Keratinocyte (primary cell): ENCODE measurements at regions not wholly inside any gene's neighbourhood (a gene's known extent, or its start where the extent isn't known, plus 50 kb on each side); places are given as distances from the start of the nearest gene placed in this dataset.

Experiments used
- CTCF ChIP-seq, 3 experiments: IDR thresholded peaks in 1 of 3; conservative IDR thresholded peaks in 1 of 3; optimal IDR thresholded peaks in 1 of 3; 2 replicates in 2 of 3; 3 replicates in 1 of 3; pipeline versions ENCODE3 to v1.5.1; 2011; ENCODE audit warnings: low read length in 3 of 3, mild to moderate bottlenecking in 3 of 3, moderate library complexity in 2 of 3, control low read depth in 1 of 3, inconsistent platforms in 1 of 3; ENCODE audit not compliant: insufficient read depth in 2 of 3; ENCODE audit errors: extremely low read depth in 1 of 3
- EZH2 ChIP-seq: IDR thresholded peaks from one replicate; pipeline ENCODE4 v1.6.1; 2012; ENCODE audit warnings: inconsistent platforms, mild to moderate bottlenecking, low read length, moderate library complexity

DNA sequence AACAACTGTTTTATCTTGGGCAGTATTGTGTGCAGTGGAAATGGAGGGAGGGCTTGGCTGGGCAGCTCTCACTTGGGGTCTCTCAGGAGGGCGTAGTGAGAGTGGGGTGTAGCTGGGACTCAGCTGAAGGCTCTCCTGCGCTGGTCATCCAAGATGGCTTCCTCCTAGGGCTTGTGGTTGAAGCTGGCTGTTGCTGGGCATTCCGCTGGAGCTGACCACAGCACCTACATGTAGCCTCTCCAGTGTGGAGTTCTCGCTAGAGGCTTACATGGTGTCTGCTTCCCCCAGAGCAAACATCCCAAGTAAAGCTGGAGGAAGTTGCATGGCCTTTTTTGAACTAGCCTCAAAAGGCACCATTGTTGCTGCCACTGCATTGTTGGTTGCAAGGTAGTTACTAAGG lies 344.1 kb upstream of the MARCKS start:
- TF ChIP-seq EZH2 (no peak), CTCF (optimal IDR thresholded peaks at IDR 0.05 in 1 of 3, IDR thresholded peaks at IDR 0.05 in 1 of 3, conservative IDR thresholded peaks at IDR 0.05 in 1 of 3; ENCODE audit: extremely low read depth in 1 of 3, insufficient read depth in 2 of 3, low read length in 3 of 3) (no peak)
